ENCODE measurements at regions not wholly inside any gene's neighbourhood (a gene's known extent, or its start where the extent isn't known, plus 50 kb on each side); places are given as distances from the start of the nearest gene placed in this dataset.

DNA sequence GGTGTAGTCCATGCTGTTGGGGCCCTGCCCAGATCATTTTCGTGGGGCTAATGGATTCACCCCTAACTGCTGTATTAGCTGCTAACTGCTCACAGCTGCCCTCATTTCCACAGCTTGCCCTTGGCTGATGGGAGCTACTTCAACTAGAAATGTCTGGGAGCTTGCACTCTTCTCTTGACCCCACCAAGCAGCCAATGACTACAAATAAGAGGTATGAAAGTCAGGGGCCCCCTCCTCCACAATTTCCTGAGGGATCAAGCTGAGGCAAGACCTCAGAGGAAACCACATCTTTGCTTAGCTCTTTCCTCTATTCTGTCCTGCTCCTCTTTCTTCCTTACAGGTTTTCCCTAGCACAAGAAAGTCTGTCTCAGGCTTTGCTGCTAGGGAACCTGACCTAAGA, 397.5 kb downstream of the MLLT3 start:
- Histone ChIP-seq H2AFZ (ENCODE audit: insufficient read depth, low read depth, low read length, poor library complexity, severe bottlenecking) (no peak overlapping the region), H3K27ac (ENCODE audit: low read length in 2 of 2) (no peak overlapping the region), H3K4me1 (ENCODE audit: control insufficient read depth in 2 of 2, insufficient read depth in 2 of 2, low read length in 2 of 2) (no peaks in the 10 kb centered on the region), H3K9ac (ENCODE audit: low read length) (no peak overlapping the region), H3K79me2 (ENCODE audit: control insufficient read depth, insufficient read depth, low read length) (no peaks in the 10 kb centered on the region), H3K27me3 (replicated peaks in 1 of 4; ENCODE audit: control extremely low read depth in 1 of 4, control insufficient read depth in 3 of 4, insufficient read depth in 4 of 4, low read length in 3 of 4) (no peaks in the 10 kb centered on the region), H3K4me2 (replicated peaks; ENCODE audit: low read depth, low read length, poor library complexity, severe bottlenecking) (no peak overlapping the region), H3K4me3 (ENCODE audit: control extremely low read depth in 1 of 5, extremely low read depth in 1 of 5, insufficient read depth in 1 of 5, low read depth in 2 of 5, low read length in 4 of 5) (no peak overlapping the region), H3K9me3 (ENCODE audit: control extremely low read depth in 1 of 3, control insufficient read depth in 2 of 3, insufficient read depth in 1 of 3, low read length in 2 of 3) (no peaks in the 10 kb centered on the region), H3K36me3 (replicated peaks in 1 of 2; ENCODE audit: control extremely low read depth in 1 of 2, control insufficient read depth in 1 of 2, extremely low read depth in 1 of 2, insufficient read depth in 2 of 2, low read length in 1 of 2) (no peaks in the 10 kb centered on the region), H4K20me1 (ENCODE audit: control insufficient read depth, insufficient read depth, low read length, poor library complexity, severe bottlenecking) (no peaks in the 10 kb centered on the region)
- intact Hi-C loops (cut with micrococcal nuclease) = no loop called here
- H3K4me3 Mint-ChIP-seq = no peak overlapping the region
- WGBS (ENCODE audit: insufficient coverage) = 63% methylated on average over 1 of the region's 1 CpG
- TF ChIP-seq EZH2 (IDR thresholded peaks at IDR 0.05; ENCODE audit: borderline replicate concordance, insufficient read depth, low read depth, low read length, poor library complexity, severe bottlenecking) = no peak
- TF ChIP-seq CTCF (IDR thresholded peaks at IDR 0.05) = no peak
- no peak overlapping the region for H3K27ac Mint-ChIP-seq
- H3K9me3 Mint-ChIP-seq (ENCODE audit: insufficient read depth) = no peaks in the 10 kb centered on the region
- POLR2A ChIA-PET = no interaction called here
- H3K27me3 Mint-ChIP-seq = peaks cover 5% of the 10 kb centered on the region
- CTCF ChIA-PET = interaction anchor here (0.8 kb wide), 1 partner anchor 123 kb away, joined by 6 read pairs; no protein-coding TSS in a partner anchor
- ATAC-seq (ENCODE audit: low read depth) = no peak
- H3K4me1 Mint-ChIP-seq = peaks cover 2% of the 10 kb centered on the region
- no peak for DNase-seq

DNA sequence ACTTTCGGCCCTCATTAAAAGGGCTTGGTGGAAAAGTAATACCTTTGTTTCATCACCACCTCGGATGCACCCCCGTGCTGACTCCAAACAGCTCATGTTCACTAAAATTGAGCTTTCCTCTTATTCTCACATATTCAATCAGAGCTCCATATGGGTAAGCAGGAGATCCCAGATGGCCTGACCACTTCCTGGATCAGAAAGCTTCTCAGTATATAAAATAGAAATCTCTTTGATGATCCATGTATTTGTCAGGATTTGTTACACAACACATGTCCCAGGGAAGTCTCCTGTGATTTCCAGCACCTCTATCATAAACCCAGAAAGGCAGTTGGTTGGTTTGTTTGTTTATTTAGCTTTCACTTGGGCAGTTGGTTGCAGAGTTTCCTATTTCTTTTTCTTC, 402.0 kb downstream of the MLLT3 start:
- H3K9me3 ChIP-seq (ENCODE audit: control extremely low read depth in 1 of 3, control insufficient read depth in 2 of 3, insufficient read depth in 1 of 3, low read length in 2 of 3) = no peaks in the 10 kb centered on the region
- H3K27me3 Mint-ChIP-seq = peaks cover 11% of the 10 kb centered on the region
- CTCF ChIA-PET = no interaction called here
- intact Hi-C loops (cut with micrococcal nuclease) = no loop called here
- ATAC-seq (ENCODE audit: low read depth) (no peak), DNase-seq (no peak)
- no peaks in the 10 kb centered on the region for H3K36me3 ChIP-seq (replicated peaks in 1 of 2; ENCODE audit: control extremely low read depth in 1 of 2, control insufficient read depth in 1 of 2, extremely low read depth in 1 of 2, insufficient read depth in 2 of 2, low read length in 1 of 2)
- POLR2A ChIA-PET = no interaction called here
- no peak overlapping the region for H3K4me2 ChIP-seq (replicated peaks; ENCODE audit: low read depth, low read length, poor library complexity, severe bottlenecking)
- H3K4me3 Mint-ChIP-seq = no peak overlapping the region
- no peaks in the 10 kb centered on the region for H3K9me3 Mint-ChIP-seq (ENCODE audit: insufficient read depth)
- no peaks in the 10 kb centered on the region for H3K4me1 Mint-ChIP-seq
- H3K27ac ChIP-seq (ENCODE audit: low read length in 2 of 2) = no peak overlapping the region
- no peak overlapping the region for H3K27ac Mint-ChIP-seq
- H3K4me1 ChIP-seq (ENCODE audit: control insufficient read depth in 2 of 2, insufficient read depth in 2 of 2, low read length in 2 of 2) = no peaks in the 10 kb centered on the region
- no peaks in the 10 kb centered on the region for H3K27me3 ChIP-seq (replicated peaks in 1 of 4; ENCODE audit: control extremely low read depth in 1 of 4, control insufficient read depth in 3 of 4, insufficient read depth in 4 of 4, low read length in 3 of 4)
- H4K20me1 ChIP-seq (ENCODE audit: control insufficient read depth, insufficient read depth, low read length, poor library complexity, severe bottlenecking) = no peaks in the 10 kb centered on the region
- no peak overlapping the region for H3K9ac ChIP-seq (ENCODE audit: low read length)
- H3K79me2 ChIP-seq (ENCODE audit: control insufficient read depth, insufficient read depth, low read length) = no peaks in the 10 kb centered on the region
- TF ChIP-seq CTCF (IDR thresholded peaks at IDR 0.05) (no peak), EZH2 (IDR thresholded peaks at IDR 0.05; ENCODE audit: borderline replicate concordance, insufficient read depth, low read depth, low read length, poor library complexity, severe bottlenecking) (no peak)
- H3K4me3 ChIP-seq (ENCODE audit: control extremely low read depth in 1 of 5, extremely low read depth in 1 of 5, insufficient read depth in 1 of 5, low read depth in 2 of 5, low read length in 4 of 5) = no peak overlapping the region
- WGBS (ENCODE audit: insufficient coverage) = 100% methylated on average over 2 of the region's 3 CpGs
- H2AFZ ChIP-seq (ENCODE audit: insufficient read depth, low read depth, low read length, poor library complexity, severe bottlenecking) = no peak overlapping the region

All from B cell (primary cell).